Fibroblast of lung (primary cell): ENCODE measurements at regions not wholly inside any gene's neighbourhood (a gene's known extent, or its start where the extent isn't known, plus 50 kb on each side); places are given as distances from the start of the nearest gene placed in this dataset.
"Not testable (repeated sequence)": the region's sequence is repeated elsewhere in the genome, so short reads cannot be mapped to it uniquely, and the experiment has no call there.

ENCODE experiments used
- EZH2 ChIP-seq: IDR thresholded peaks from 2 replicates; pipeline ENCODE4 v1.5.1; 2012; ENCODE audit warnings: low read length, control low read depth, mild to moderate bottlenecking; ENCODE audit errors: missing control alignments
- TF ChIP-seq, protein P1 (sequence below), 2 donors: IDR thresholded peaks in 1 of 2; conservative IDR thresholded peaks in 1 of 2; 1 replicate in 1 of 2; 2 replicates in 1 of 2; pipeline ENCODE4 v1.5.1; 2011 to 2012; ENCODE audit warnings: low read length in 2 of 2, control low read depth in 1 of 2, inconsistent platforms in 1 of 2, low read depth in 1 of 2, mild to moderate bottlenecking in 1 of 2

DNA sequence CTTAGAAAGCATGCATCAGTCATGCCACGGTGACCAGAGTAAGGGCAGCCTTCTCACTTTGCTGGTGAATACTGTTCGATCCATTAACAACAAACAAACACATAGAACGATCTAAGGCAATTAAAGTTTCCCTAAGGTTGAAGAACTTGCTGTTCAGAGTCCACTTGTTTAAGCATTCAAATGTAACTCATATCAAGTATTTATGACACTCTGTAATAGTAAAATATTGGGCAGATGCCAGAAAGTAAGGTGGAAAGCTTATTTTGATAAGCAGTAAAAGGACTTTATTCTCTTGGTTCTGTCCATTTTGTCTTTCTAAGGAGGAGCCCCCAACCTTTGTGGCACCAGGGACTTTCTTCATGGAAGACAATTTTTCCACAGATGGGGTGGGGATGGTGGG, 64.9 kb downstream of the KLRB1 start:
- not testable (repeated sequence) for TF ChIP-seq EZH2
- TF ChIP-seq, protein P1, sequence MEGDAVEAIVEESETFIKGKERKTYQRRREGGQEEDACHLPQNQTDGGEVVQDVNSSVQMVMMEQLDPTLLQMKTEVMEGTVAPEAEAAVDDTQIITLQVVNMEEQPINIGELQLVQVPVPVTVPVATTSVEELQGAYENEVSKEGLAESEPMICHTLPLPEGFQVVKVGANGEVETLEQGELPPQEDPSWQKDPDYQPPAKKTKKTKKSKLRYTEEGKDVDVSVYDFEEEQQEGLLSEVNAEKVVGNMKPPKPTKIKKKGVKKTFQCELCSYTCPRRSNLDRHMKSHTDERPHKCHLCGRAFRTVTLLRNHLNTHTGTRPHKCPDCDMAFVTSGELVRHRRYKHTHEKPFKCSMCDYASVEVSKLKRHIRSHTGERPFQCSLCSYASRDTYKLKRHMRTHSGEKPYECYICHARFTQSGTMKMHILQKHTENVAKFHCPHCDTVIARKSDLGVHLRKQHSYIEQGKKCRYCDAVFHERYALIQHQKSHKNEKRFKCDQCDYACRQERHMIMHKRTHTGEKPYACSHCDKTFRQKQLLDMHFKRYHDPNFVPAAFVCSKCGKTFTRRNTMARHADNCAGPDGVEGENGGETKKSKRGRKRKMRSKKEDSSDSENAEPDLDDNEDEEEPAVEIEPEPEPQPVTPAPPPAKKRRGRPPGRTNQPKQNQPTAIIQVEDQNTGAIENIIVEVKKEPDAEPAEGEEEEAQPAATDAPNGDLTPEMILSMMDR (conservative IDR thresholded peaks at IDR 0.05 in 1 of 2, IDR thresholded peaks at IDR 0.05 in 1 of 2; ENCODE audit: low read depth in 1 of 2, low read length in 2 of 2): not testable (repeated sequence)
